ENCODE measurements at regions not wholly inside any gene's neighbourhood (a gene's known extent, or its start where the extent isn't known, plus 50 kb on each side); places are given as distances from the start of the nearest gene placed in this dataset.
A peak's percentile ranks its signal among the peaks of the same experiment; 100 is the strongest.

- TF ChIP-seq, protein P1, sequence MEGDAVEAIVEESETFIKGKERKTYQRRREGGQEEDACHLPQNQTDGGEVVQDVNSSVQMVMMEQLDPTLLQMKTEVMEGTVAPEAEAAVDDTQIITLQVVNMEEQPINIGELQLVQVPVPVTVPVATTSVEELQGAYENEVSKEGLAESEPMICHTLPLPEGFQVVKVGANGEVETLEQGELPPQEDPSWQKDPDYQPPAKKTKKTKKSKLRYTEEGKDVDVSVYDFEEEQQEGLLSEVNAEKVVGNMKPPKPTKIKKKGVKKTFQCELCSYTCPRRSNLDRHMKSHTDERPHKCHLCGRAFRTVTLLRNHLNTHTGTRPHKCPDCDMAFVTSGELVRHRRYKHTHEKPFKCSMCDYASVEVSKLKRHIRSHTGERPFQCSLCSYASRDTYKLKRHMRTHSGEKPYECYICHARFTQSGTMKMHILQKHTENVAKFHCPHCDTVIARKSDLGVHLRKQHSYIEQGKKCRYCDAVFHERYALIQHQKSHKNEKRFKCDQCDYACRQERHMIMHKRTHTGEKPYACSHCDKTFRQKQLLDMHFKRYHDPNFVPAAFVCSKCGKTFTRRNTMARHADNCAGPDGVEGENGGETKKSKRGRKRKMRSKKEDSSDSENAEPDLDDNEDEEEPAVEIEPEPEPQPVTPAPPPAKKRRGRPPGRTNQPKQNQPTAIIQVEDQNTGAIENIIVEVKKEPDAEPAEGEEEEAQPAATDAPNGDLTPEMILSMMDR (conservative IDR thresholded peaks at IDR 0.05; ENCODE audit: low read depth, low read length), result no peak
- no peak for TF ChIP-seq EZH2 (IDR thresholded peaks at IDR 0.05; ENCODE audit: low read length, unreplicated experiment)
- TF ChIP-seq EZH2phosphoT487 (IDR thresholded peaks at IDR 0.05; ENCODE audit: borderline replicate concordance, low read length), result no peak
- H3K9me3 ChIP-seq (ENCODE audit: low read length), result no peaks in the 10 kb centered on the region
- intact Hi-C loops (cut with micrococcal nuclease), result loop anchor here (10.0 kb wide), 1 partner anchor 1665 kb away; no protein-coding TSS in a partner anchor
- ChIA-PET CTCF (no interaction called here), POLR2A (ENCODE audit: unreplicated experiment) (no interaction called here)
- H4K20me1 ChIP-seq (ENCODE audit: low read length), result no peaks in the 10 kb centered on the region
- DNase-seq, result no peak
- BruUV-seq (replicated peaks), result no TSS peak
- H3K36me3 ChIP-seq (ENCODE audit: low read depth, low read length), result no peaks in the 10 kb centered on the region
- H3K4me1 ChIP-seq (ENCODE audit: insufficient read depth, low read length), result no peaks in the 10 kb centered on the region
- no peak overlapping the region for H2AFZ ChIP-seq (ENCODE audit: low read length)
- no peaks in the 10 kb centered on the region for H3K9me2 ChIP-seq (replicated peaks; ENCODE audit: low read length)
- H3K9ac ChIP-seq (ENCODE audit: low read length), result no peak overlapping the region
- H3F3A ChIP-seq (ENCODE audit: low read length, unreplicated experiment), result no peaks in the 10 kb centered on the region
- no peak for ATAC-seq
- no peak overlapping the region for H3K4me3 ChIP-seq (ENCODE audit: low read length)
- H3K27me3 ChIP-seq (ENCODE audit: low read length), result peaks cover 15% of the 10 kb centered on the region; the same call in 1 of the 2 replicates
- no peak overlapping the region for H3K4me2 ChIP-seq (ENCODE audit: low read length)
- H3K79me2 ChIP-seq (ENCODE audit: low read length), result no peaks in the 10 kb centered on the region
- no peak overlapping the region for H3K27ac ChIP-seq (ENCODE audit: low read length)
Observed at GRCh38 chr12:115799610-115800009, 477.9 kb downstream of the MED13L start.

DNA sequence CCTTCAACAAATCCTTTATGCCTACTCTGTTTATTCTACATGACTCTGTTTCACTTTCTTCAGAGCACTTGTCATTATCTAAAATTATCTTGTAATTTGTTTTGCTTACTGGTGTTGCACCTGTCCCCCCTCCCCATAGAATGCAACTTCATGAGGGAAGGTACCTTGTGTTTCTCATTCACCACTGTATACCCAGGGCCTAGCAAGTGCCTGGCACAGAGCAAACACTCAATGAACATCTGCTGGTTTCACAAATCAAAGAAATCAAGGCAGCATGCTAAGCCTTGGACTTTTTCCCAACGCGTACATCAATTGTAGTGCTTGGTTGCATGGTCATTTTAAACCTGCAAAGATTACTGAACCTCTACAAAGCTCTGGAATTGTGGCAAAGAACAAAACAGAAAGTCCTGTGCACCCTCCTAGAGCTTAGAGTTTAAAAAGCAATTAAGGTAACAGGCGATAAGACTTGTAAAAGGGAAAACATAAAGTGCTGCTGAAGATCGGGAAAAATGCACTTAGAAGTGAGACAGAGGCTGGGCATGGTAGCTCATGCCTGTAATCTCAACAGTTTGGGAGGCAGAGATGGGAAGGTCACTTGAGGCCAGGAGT is 479.1 kb downstream of the MED13L start:
- Histone ChIP-seq H2AFZ (ENCODE audit: low read length) (no peak overlapping the region), H3K9me3 (ENCODE audit: low read length) (no peaks in the 10 kb centered on the region), H3K27ac (ENCODE audit: low read length) (no peak overlapping the region), H4K20me1 (ENCODE audit: low read length) (no peaks in the 10 kb centered on the region), H3K9ac (ENCODE audit: low read length) (no peak overlapping the region), H3K36me3 (ENCODE audit: low read depth, low read length) (no peaks in the 10 kb centered on the region), H3K27me3 (ENCODE audit: low read length) (peaks cover 15% of the 10 kb centered on the region; the same call in 1 of the 2 replicates), H3K4me3 (ENCODE audit: low read length) (no peak overlapping the region), H3K79me2 (ENCODE audit: low read length) (no peaks in the 10 kb centered on the region), H3F3A (ENCODE audit: low read length, unreplicated experiment) (no peaks in the 10 kb centered on the region), H3K4me1 (ENCODE audit: insufficient read depth, low read length) (no peaks in the 10 kb centered on the region), H3K4me2 (ENCODE audit: low read length) (no peak overlapping the region), H3K9me2 (replicated peaks; ENCODE audit: low read length) (no peaks in the 10 kb centered on the region)
- intact Hi-C loops (cut with micrococcal nuclease), result no loop called here
- CTCF ChIA-PET, result no interaction called here
- TF ChIP-seq EZH2 (IDR thresholded peaks at IDR 0.05; ENCODE audit: low read length, unreplicated experiment) (no peak), EZH2phosphoT487 (IDR thresholded peaks at IDR 0.05; ENCODE audit: borderline replicate concordance, low read length) (no peak)
- TF ChIP-seq, protein P1 (conservative IDR thresholded peaks at IDR 0.05; ENCODE audit: low read depth, low read length), result no peak
- DNase-seq, result no peak
- BruUV-seq (replicated peaks), result no TSS peak
- POLR2A ChIA-PET (ENCODE audit: unreplicated experiment), result no interaction called here
- ATAC-seq, result no peak

- BruUV-seq (replicated peaks), result no TSS peak
- Histone ChIP-seq H3K79me2 (ENCODE audit: low read length) (no peaks in the 10 kb centered on the region), H3K27me3 (ENCODE audit: low read length) (peaks cover 43% of the 10 kb centered on the region), H3K9me2 (replicated peaks; ENCODE audit: low read length) (no peaks in the 10 kb centered on the region), H3K4me3 (ENCODE audit: low read length) (no peak overlapping the region), H3K9me3 (ENCODE audit: low read length) (no peaks in the 10 kb centered on the region), H3K4me1 (ENCODE audit: insufficient read depth, low read length) (no peaks in the 10 kb centered on the region), H4K20me1 (ENCODE audit: low read length) (no peaks in the 10 kb centered on the region), H3K9ac (ENCODE audit: low read length) (no peak overlapping the region), H2AFZ (ENCODE audit: low read length) (no peak overlapping the region), H3K27ac (ENCODE audit: low read length) (no peak overlapping the region), H3K4me2 (ENCODE audit: low read length) (no peak overlapping the region), H3F3A (ENCODE audit: low read length, unreplicated experiment) (no peaks in the 10 kb centered on the region), H3K36me3 (ENCODE audit: low read depth, low read length) (no peaks in the 10 kb centered on the region)
- intact Hi-C loops (cut with micrococcal nuclease), result no loop called here
- DNase-seq, result peak; percentile 14
- CTCF ChIA-PET, result no interaction called here
- TF ChIP-seq, protein P1 (conservative IDR thresholded peaks at IDR 0.05; ENCODE audit: low read depth, low read length), result peak; percentile 26; the same call in 1 of the 2 replicates
- TF ChIP-seq EZH2 (IDR thresholded peaks at IDR 0.05; ENCODE audit: low read length, unreplicated experiment), result no peak
- POLR2A ChIA-PET (ENCODE audit: unreplicated experiment), result no interaction called here
- no peak for ATAC-seq
Observed at GRCh38 chr12:115794659-115795081, 482.8 kb downstream of the MED13L start.
